ENCODE measurements at regions not wholly inside any gene's neighbourhood (a gene's known extent, or its start where the extent isn't known, plus 50 kb on each side); places are given as distances from the start of the nearest gene placed in this dataset.

DNA sequence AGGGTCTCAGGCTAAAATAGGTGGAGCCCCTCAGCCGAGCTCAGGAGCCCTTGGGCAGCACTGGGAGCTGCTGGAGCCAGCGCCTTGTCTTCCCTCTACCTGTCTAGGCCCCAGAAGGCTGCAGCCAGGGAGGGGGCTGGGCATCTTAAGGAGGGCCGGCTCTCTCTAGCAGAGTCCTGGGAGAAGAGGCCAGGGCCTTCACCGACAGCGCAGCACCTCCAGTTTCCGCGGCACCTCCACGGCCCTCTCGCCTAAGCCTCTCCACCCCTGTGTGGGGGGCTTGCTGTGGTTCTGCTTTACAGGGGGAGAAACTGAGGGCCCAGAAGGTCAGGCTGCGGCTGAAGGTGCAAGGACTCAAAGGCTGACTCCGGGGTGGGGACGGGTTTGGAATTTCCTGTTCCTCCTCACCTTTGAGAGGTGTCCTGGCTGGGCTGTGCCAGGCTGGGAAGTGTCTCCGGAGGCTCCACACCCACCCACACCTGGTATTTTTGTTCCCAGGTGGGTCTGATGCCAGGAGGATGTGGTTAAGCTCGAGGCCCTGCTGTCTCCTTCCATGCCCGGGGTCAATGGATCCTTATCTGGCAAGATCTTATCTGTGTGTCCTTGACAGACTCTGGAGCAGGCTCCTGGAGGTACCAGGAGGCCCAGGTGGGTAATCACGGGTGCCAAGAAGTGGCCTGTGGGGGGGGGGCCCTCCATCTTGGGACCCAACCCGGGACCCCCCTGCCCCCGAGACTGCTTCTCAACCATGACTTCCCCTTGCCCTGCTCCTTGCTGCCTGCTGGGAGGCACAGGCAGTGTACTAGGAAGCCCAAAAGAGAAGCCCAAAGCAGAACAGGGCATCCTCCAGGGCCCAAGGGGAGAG lies 95.3 kb upstream of the FGF3 start:
- TF ChIP-seq, protein P1, sequence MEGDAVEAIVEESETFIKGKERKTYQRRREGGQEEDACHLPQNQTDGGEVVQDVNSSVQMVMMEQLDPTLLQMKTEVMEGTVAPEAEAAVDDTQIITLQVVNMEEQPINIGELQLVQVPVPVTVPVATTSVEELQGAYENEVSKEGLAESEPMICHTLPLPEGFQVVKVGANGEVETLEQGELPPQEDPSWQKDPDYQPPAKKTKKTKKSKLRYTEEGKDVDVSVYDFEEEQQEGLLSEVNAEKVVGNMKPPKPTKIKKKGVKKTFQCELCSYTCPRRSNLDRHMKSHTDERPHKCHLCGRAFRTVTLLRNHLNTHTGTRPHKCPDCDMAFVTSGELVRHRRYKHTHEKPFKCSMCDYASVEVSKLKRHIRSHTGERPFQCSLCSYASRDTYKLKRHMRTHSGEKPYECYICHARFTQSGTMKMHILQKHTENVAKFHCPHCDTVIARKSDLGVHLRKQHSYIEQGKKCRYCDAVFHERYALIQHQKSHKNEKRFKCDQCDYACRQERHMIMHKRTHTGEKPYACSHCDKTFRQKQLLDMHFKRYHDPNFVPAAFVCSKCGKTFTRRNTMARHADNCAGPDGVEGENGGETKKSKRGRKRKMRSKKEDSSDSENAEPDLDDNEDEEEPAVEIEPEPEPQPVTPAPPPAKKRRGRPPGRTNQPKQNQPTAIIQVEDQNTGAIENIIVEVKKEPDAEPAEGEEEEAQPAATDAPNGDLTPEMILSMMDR (IDR thresholded peaks at IDR 0.05): no peak
- TF ChIP-seq EZH2 (IDR thresholded peaks at IDR 0.05; ENCODE audit: borderline replicate concordance, insufficient read depth, low read depth, low read length, poor library complexity, severe bottlenecking): no peak
